MCF 10A (cell line): ENCODE measurements at regions not wholly inside any gene's neighbourhood (a gene's known extent, or its start where the extent isn't known, plus 50 kb on each side); places are given as distances from the start of the nearest gene placed in this dataset.

ENCODE experiments used
- BruUV-seq: library from RNA; stranded (reverse); fragments of 400-500 nt; replicated peaks from 2 replicates; lab custom pipeline; 2021; lab: Mats Ljungman, UMichigan
- CTCF ChIA-PET: fragments of 300-600 bp; sonication (Branson Sonifier 250); formaldehyde crosslinking; extraction: SDS; loops from one replicate; lab custom pipeline; 2021; ENCODE audit warnings: antibody characterized with exemption, inconsistent platforms; lab: Yijun Ruan, JAX
- POLR2A ChIA-PET: fragments of 300-600, 350-650 bp; sonication (Branson Sonifier 250); formaldehyde crosslinking; extraction: SDS; loops from one replicate; lab custom pipeline; 2020; ENCODE audit warnings: antibody characterized with exemption, inconsistent platforms; lab: Yijun Ruan, JAX
- DNase-seq: peaks from one replicate; pipeline ENCODE4 v3.0.0-alpha.2; 2018; ENCODE audit not compliant: unreplicated experiment
- H3K27ac Mint-ChIP-seq: one replicate; pipeline ENCODE4 v1.8.0; 2022; ENCODE audit warnings: mild to moderate bottlenecking, low read depth, mixed read lengths; ENCODE audit not compliant: unreplicated experiment
- H3K27me3 Mint-ChIP-seq: one replicate; pipeline ENCODE4 v1.8.0; 2022; ENCODE audit warnings: mixed read lengths; ENCODE audit not compliant: insufficient read depth, unreplicated experiment
- H3K36me3 Mint-ChIP-seq: one replicate; pipeline ENCODE4 v1.8.0; 2022; ENCODE audit warnings: mild to moderate bottlenecking, moderate library complexity, mixed read lengths; ENCODE audit not compliant: insufficient read depth, unreplicated experiment
- H3K4me1 Mint-ChIP-seq: one replicate; pipeline ENCODE4 v1.8.0; 2022; ENCODE audit warnings: mixed read lengths; ENCODE audit not compliant: insufficient read depth, unreplicated experiment
- H3K4me3 Mint-ChIP-seq: one replicate; pipeline ENCODE4 v1.8.0; 2022; ENCODE audit warnings: mild to moderate bottlenecking, moderate library complexity, mixed read lengths; ENCODE audit not compliant: unreplicated experiment
- H3K9me3 Mint-ChIP-seq: one replicate; pipeline ENCODE4 v1.8.0; 2022; ENCODE audit warnings: mixed read lengths; ENCODE audit not compliant: unreplicated experiment
- intact Hi-C: fragments of 100-400 bp; cut with micrococcal nuclease; formaldehyde crosslinking; loops from 2 replicates; pipeline ENCODE4 v1.14.1; 2022
- TF ChIP-seq, protein P1 (sequence below): fragments of 200-600 bp; IDR thresholded peaks from one replicate; pipeline ENCODE4 v1.8.0; 2022; ENCODE audit warnings: antibody characterized with exemption, mild to moderate bottlenecking; ENCODE audit not compliant: unreplicated experiment

DNA sequence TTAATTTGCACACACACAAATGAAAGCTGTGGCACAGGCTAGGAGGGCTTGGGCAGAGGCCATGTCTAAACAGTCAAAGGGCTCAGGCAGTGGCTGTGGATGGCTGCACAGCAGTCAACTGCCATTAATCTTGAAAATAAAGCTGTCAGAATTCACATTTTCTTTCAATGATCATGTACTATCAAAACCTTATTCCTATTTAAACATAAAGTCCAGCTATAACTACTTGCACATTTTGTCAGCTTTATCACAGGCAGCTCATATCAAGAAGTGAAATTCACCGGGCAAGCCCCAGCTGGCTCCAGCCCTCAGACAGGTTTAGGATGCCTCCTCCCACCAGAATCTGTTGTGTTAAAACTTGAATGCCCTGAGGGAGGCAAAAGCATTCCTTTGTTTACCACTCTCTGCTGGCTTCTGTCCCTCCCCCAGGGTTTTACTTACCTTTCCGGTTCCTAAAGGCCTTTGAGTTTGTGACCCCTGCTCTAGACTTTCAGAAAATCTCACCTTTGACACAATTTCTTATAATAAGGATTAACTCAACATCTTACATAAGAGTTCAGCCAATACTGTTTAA lies 54.9 kb upstream of the GRAMD2B start:
- CTCF ChIA-PET = interaction anchor here (0.6 to 3.6 kb wide), 15 partner anchors 11 to 1717 kb away, joined by 3 to 27 read pairs (median 4); partner anchors contain the start of genes GRAMD2B and PHAX
- no peak overlapping the region for H3K27ac Mint-ChIP-seq
- TF ChIP-seq, protein P1, sequence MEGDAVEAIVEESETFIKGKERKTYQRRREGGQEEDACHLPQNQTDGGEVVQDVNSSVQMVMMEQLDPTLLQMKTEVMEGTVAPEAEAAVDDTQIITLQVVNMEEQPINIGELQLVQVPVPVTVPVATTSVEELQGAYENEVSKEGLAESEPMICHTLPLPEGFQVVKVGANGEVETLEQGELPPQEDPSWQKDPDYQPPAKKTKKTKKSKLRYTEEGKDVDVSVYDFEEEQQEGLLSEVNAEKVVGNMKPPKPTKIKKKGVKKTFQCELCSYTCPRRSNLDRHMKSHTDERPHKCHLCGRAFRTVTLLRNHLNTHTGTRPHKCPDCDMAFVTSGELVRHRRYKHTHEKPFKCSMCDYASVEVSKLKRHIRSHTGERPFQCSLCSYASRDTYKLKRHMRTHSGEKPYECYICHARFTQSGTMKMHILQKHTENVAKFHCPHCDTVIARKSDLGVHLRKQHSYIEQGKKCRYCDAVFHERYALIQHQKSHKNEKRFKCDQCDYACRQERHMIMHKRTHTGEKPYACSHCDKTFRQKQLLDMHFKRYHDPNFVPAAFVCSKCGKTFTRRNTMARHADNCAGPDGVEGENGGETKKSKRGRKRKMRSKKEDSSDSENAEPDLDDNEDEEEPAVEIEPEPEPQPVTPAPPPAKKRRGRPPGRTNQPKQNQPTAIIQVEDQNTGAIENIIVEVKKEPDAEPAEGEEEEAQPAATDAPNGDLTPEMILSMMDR = no peak
- intact Hi-C loops = no loop called here
- BruUV-seq = no TSS peak
- peak overlapping the region; percentile 2 for H3K4me3 Mint-ChIP-seq
- H3K4me1 Mint-ChIP-seq = peaks cover 39% of the 10 kb centered on the region
- H3K27me3 Mint-ChIP-seq = no peaks in the 10 kb centered on the region
- no peaks in the 10 kb centered on the region for H3K36me3 Mint-ChIP-seq
- POLR2A ChIA-PET = interaction anchor here (0.6 to 5.6 kb wide), 16 partner anchors 10 to 410 kb away, joined by 3 to 82 read pairs (median 3); partner anchors contain the start of gene GRAMD2B
- no peaks in the 10 kb centered on the region for H3K9me3 Mint-ChIP-seq
- peak; percentile 91 for DNase-seq

DNA sequence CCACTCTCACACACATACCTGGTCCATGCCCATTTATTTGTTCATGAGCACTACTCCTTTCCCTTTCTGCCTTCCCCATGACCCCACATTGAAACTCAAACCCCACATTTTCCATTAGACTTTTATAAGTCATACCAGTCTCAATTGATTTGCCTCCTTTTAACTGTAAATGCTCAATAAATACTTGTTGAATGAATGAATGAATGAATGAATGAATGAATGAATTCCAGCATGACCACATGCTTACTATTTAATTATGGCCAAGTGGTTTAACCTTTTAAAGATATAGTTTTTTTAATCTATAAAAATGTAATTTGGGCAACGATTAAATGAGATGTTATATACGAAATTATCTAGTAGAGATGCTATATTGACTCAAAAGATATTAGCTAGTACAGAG lies 54.1 kb upstream of the GRAMD2B start:
- peaks cover 33% of the 10 kb centered on the region for H3K4me1 Mint-ChIP-seq

DNA sequence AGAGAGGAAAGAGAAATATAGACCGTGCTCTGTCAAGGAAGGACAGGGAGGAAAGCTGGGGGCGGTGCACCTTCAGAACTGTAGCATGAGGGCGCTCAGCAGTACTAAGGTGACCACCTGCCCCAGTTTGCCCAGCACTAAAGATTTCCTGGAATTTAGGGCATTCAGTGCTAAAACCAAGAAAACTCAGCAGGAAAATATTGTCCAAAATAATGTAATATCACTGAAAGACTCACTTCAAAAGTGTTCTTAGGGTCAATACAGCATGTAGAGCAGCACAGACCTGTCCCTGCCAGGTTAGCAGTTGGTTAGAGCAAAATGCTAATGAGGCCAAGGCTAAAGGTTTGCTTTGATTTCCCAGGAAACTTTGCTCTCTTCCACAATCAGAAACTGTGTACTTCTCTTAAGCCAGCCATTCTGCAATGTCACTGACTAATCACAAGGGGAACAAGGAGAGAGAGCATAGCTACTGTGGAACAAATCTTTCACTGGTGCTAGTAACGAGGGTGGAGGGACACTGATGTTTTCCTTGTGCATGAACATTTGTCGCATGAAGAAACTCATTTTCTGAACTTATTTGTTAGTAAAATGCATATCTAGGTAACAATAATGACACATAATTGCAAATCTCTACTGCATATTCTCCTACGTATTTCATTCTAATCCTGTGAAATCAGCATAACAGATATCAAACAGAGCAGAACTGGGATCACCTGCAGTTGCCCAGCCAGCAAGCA lies 53.0 kb upstream of the GRAMD2B start:
- no TSS peak for BruUV-seq
- intact Hi-C loops = no loop called here
- Mint-ChIP-seq H3K36me3 (no peaks in the 10 kb centered on the region), H3K4me3 (no peak overlapping the region), H3K9me3 (no peaks in the 10 kb centered on the region), H3K27me3 (no peaks in the 10 kb centered on the region), H3K4me1 (peaks cover 27% of the 10 kb centered on the region), H3K27ac (no peak overlapping the region)
- POLR2A ChIA-PET = interaction anchor here (1.1 to 5.6 kb wide), 5 partner anchors 10 to 148 kb away, joined by 4 to 82 read pairs (median 8); partner anchors contain the start of gene GRAMD2B
- CTCF ChIA-PET = interaction anchor here (0.6 to 1.9 kb wide), 12 partner anchors 13 to 406 kb away, joined by 3 to 7 read pairs (median 3); no protein-coding TSS in a partner anchor
- peak; percentile 42 for DNase-seq
- TF ChIP-seq, protein P1 = no peak

More for the DNA sequence above, 54.1 kb upstream of the GRAMD2B start:
- TF ChIP-seq, protein P1 = no peak
- H3K4me3 Mint-ChIP-seq = no peak overlapping the region
- H3K9me3 Mint-ChIP-seq = no peaks in the 10 kb centered on the region
- H3K27ac Mint-ChIP-seq = peak overlapping the region; percentile 4
- POLR2A ChIA-PET = interaction anchor here (0.5 to 5.6 kb wide), 10 partner anchors 9 to 595 kb away, joined by 3 to 82 read pairs (median 4); partner anchors contain the start of gene GRAMD2B
- DNase-seq = no peak
- intact Hi-C loops = no loop called here
- CTCF ChIA-PET = interaction anchor here (0.6 to 3.6 kb wide), 10 partner anchors 12 to 1718 kb away, joined by 3 to 15 read pairs (median 3); partner anchors contain the start of gene GRAMD2B
- no TSS peak for BruUV-seq
- H3K27me3 Mint-ChIP-seq = no peaks in the 10 kb centered on the region
- H3K36me3 Mint-ChIP-seq = no peaks in the 10 kb centered on the region
